HFF-Myc (cell line): ENCODE measurements at regions not wholly inside any gene's neighbourhood (a gene's known extent, or its start where the extent isn't known, plus 50 kb on each side); places are given as distances from the start of the nearest gene placed in this dataset.

Experiments used
- DNase-seq: peaks from one replicate; pipeline ENCODE4 v3.0.0-alpha.2; 2011; ENCODE audit warnings: low read depth; ENCODE audit errors: extremely low read depth
- H3K4me3 ChIP-seq: replicated peaks from 2 replicates; pipeline ENCODE4 v1.5.1; 2011; ENCODE audit warnings: low read depth, mild to moderate bottlenecking, control low read depth, low read length
- TF ChIP-seq, protein P1 (sequence below): IDR thresholded peaks from 2 replicates; pipeline ENCODE4 v1.5.1; 2012; ENCODE audit warnings: mild to moderate bottlenecking, low read depth, low read length, control low read depth; ENCODE audit errors: missing control alignments

DNA sequence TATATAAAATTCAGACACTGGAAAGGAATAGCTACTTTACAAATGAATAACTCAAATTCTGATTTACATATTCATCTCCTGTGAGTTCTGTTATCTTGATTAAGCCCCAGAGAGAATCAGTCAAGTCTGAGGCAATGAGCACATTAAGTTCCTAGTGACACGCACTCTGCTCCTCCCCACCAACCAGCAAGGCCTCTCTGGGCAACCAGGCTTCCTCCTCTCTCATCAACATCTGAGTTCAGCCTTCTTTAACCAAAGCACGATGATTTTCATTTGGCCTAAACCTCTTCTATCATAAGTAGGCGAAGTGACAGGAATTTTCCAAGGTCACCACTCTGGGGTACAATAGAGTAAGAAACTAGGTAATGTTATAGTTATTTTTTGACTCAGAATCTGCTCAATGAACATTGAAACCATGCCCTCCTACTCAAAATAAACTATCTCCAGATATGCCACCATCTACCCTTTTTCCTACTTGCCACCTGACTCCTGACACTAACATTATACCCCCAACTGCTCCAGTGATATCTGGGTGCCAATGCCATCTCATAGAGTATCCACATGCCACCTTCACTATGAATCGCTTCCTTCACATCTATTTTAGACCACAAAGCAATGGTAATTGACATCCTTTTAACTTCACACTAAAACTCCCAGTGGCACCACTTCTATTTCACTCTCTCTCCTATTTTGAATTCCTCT, 114.8 kb downstream of the FAM76B start:
- no peak for DNase-seq
- H3K4me3 ChIP-seq, result no peak overlapping the region
- TF ChIP-seq, protein P1, sequence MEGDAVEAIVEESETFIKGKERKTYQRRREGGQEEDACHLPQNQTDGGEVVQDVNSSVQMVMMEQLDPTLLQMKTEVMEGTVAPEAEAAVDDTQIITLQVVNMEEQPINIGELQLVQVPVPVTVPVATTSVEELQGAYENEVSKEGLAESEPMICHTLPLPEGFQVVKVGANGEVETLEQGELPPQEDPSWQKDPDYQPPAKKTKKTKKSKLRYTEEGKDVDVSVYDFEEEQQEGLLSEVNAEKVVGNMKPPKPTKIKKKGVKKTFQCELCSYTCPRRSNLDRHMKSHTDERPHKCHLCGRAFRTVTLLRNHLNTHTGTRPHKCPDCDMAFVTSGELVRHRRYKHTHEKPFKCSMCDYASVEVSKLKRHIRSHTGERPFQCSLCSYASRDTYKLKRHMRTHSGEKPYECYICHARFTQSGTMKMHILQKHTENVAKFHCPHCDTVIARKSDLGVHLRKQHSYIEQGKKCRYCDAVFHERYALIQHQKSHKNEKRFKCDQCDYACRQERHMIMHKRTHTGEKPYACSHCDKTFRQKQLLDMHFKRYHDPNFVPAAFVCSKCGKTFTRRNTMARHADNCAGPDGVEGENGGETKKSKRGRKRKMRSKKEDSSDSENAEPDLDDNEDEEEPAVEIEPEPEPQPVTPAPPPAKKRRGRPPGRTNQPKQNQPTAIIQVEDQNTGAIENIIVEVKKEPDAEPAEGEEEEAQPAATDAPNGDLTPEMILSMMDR, result no peak

DNA sequence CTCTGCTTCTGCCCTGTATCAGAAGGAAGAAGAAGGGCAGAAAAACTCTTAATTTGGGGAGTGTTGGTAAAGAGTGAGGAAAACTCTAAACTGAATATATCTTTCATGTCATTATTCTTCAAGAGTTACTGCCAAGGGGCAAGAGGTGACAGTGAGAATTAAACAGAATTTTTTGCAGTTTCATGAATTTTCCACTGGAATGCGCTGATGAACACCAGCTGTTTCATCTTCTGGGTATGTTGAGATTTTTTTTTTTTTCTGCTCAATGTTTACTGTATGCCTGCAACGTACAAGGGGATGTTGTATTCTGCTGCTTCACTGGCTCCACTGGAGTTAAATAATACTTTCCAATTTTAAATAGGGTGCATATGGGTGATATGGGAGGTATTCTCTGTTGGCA, 117.8 kb downstream of the FAM76B start:
- TF ChIP-seq, protein P1, result no peak
- DNase-seq, result peak; percentile 17
- no peak overlapping the region for H3K4me3 ChIP-seq

DNA sequence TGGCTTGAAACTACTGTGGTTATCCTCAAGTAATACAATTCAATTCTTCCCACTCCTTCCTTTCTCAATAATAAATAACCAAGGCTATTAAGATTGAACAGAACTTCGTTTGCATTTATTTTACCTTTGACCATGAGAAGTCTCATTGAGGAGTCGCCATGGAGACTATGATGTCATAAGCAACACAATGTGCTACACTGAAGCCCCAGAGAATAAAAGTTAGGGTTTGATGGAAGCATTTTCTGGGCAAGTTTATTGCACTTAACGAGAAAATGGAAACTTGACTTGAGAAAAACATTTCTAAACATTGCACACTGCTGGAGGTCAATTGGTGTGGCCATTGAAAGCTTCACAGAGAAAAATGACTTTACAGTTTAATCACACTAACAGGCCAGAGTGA, 121.5 kb downstream of the FAM76B start:
- H3K4me3 ChIP-seq, result no peak overlapping the region
- no peak for DNase-seq
- TF ChIP-seq, protein P1, result no peak

DNA sequence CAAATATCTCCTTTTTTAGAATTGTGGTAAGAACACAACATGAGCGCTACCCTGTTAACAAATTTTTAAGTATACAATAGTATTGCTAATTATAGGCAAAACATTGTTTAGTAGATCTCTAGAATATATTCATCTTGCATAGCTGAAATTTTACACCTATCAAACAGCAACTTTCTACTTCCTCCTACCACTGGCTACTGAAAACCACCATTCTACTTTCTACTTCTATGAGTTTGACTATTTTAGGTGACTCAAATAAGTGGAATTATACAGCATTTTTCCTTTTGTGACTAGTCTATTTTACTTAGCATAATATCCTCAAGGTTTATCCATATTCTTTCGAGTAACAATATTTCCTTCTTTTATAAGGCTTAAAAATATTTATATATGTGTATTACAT, 128.4 kb downstream of the FAM76B start:
- TF ChIP-seq, protein P1, result no peak
- no peak for DNase-seq
- no peak overlapping the region for H3K4me3 ChIP-seq

DNA sequence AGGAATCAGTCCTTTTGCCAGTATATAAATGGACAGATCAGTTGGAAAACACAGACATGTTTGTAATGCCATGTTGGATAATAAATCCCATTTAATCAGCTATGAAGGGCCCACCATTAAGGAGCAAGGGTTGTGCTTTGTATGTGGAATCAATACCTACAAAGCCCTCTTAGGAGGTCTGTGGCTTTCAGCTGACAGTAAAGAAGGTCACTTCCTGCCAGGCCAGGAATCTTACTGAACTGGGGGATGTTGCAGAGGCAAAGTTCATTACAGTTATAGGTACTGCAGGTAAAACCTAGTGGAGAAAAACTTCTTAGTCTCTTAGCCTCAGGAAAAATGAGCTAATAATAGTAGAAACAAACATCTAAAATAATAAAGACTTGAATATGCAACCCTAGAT, 129.5 kb downstream of the FAM76B start:
- TF ChIP-seq, protein P1, result no peak
- H3K4me3 ChIP-seq, result no peak overlapping the region
- no peak for DNase-seq

DNA sequence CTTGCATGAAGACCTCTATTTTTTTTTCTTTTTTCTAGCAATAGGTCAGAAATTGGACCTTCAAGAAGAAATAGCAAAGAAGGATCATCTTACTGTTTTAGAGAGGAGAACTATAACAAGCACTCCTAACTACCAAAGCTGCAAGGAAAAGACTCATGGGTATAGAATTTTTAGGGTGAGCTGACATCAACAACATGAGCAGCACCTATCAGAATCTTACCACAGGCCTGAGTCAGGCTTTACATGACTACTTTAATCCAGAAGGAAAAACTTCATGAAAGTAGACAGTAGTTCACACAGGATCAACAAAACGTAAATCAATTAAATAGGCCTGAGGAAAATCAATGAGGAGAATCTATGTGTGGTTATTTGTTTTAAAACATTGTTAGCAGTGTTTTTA, 130.5 kb downstream of the FAM76B start:
- DNase-seq, result no peak
- H3K4me3 ChIP-seq, result no peak overlapping the region
- TF ChIP-seq, protein P1, result no peak

DNA sequence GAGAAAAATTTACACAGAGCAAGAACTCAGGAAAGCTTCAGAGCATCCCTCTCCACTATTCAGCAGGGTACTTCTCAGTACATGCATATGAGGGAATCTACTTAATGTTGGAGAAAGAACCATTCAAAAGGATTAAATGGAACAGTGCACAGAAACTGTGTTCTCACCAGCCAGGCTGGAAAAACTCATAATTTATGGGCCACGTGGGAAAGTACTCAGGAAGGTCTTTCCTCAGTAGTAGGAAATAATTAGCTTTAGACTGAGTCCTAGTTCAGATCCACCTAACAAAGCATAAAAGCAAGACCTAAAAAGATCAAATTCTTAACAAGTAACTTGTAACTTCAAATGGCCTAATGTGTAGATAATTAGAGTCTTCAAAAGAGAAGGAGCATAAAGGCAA, 134.0 kb downstream of the FAM76B start:
- no peak overlapping the region for H3K4me3 ChIP-seq
- no peak for DNase-seq
- TF ChIP-seq, protein P1, result no peak
